ENCODE measurements at regions not wholly inside any gene's neighbourhood (a gene's known extent, or its start where the extent isn't known, plus 50 kb on each side); places are given as distances from the start of the nearest gene placed in this dataset.

- Mint-ChIP-seq H3K36me3 (ENCODE audit: unreplicated experiment) (no peaks in the 10 kb centered on the region), H3K27me3 (ENCODE audit: unreplicated experiment) (peaks cover 2% of the 10 kb centered on the region), H3K4me1 (ENCODE audit: low read depth, unreplicated experiment) (peaks cover 2% of the 10 kb centered on the region), H3K4me3 (ENCODE audit: unreplicated experiment) (no peak overlapping the region), H3K27ac (ENCODE audit: unreplicated experiment) (no peak overlapping the region), H3K9me3 (ENCODE audit: unreplicated experiment) (no peaks in the 10 kb centered on the region)
- no peak for TF ChIP-seq CTCF (IDR thresholded peaks at IDR 0.05; ENCODE audit: partially characterized antibody, unreplicated experiment)
- no peak for DNase-seq
Measured at GRCh38 chr16:51287121-51287755, 136.2 kb upstream of the SALL1 start.

- Mint-ChIP-seq H3K27ac (ENCODE audit: unreplicated experiment) (no peak overlapping the region), H3K27me3 (ENCODE audit: unreplicated experiment) (peaks cover 2% of the 10 kb centered on the region), H3K36me3 (ENCODE audit: unreplicated experiment) (no peaks in the 10 kb centered on the region), H3K4me3 (ENCODE audit: unreplicated experiment) (no peak overlapping the region), H3K9me3 (ENCODE audit: unreplicated experiment) (no peaks in the 10 kb centered on the region), H3K4me1 (ENCODE audit: low read depth, unreplicated experiment) (peaks cover 2% of the 10 kb centered on the region)
- DNase-seq, result no peak
- no peak for TF ChIP-seq CTCF (IDR thresholded peaks at IDR 0.05; ENCODE audit: partially characterized antibody, unreplicated experiment)
Measured at GRCh38 chr16:51286272-51286671, 135.2 kb upstream of the SALL1 start.

GRCh38 chr16:51276336-51276735 is 125.3 kb upstream of the SALL1 start:
- Mint-ChIP-seq H3K9me3 (ENCODE audit: unreplicated experiment) (no peaks in the 10 kb centered on the region), H3K27ac (ENCODE audit: unreplicated experiment) (no peak overlapping the region), H3K36me3 (ENCODE audit: unreplicated experiment) (peaks cover 4% of the 10 kb centered on the region), H3K4me1 (ENCODE audit: low read depth, unreplicated experiment) (no peaks in the 10 kb centered on the region), H3K27me3 (ENCODE audit: unreplicated experiment) (peaks cover 7% of the 10 kb centered on the region), H3K4me3 (ENCODE audit: unreplicated experiment) (no peak overlapping the region)
- no peak for DNase-seq
- TF ChIP-seq CTCF (IDR thresholded peaks at IDR 0.05; ENCODE audit: partially characterized antibody, unreplicated experiment), result no peak

DNA sequence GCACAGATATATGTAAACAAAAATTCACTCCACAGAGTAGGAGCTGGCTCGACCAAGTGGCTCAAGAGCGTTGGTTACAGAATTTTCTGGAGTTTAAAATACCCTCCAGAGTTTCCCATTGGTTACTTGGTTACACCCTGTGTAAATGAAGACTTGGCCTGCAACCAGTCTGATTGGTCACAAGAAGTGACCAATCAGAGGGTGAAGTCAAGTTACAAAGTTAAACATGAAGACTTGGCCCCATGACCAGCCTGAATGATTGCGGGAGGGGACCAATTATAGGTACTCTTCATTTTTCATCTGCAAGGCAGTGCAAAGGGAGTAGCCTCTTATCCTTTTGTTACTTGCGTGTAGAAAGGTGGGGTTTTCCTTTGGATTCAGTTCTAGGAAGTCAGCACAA is 121.3 kb upstream of the SALL1 start:
- H3K27ac Mint-ChIP-seq (ENCODE audit: unreplicated experiment), result no peak overlapping the region
- no peaks in the 10 kb centered on the region for H3K4me1 Mint-ChIP-seq (ENCODE audit: low read depth, unreplicated experiment)
- peaks cover 5% of the 10 kb centered on the region for H3K27me3 Mint-ChIP-seq (ENCODE audit: unreplicated experiment)
- H3K4me3 Mint-ChIP-seq (ENCODE audit: unreplicated experiment), result no peak overlapping the region
- no peak for DNase-seq
- H3K36me3 Mint-ChIP-seq (ENCODE audit: unreplicated experiment), result peaks cover 7% of the 10 kb centered on the region
- H3K9me3 Mint-ChIP-seq (ENCODE audit: unreplicated experiment), result no peaks in the 10 kb centered on the region
- TF ChIP-seq CTCF (IDR thresholded peaks at IDR 0.05; ENCODE audit: partially characterized antibody, unreplicated experiment), result no peak

DNA sequence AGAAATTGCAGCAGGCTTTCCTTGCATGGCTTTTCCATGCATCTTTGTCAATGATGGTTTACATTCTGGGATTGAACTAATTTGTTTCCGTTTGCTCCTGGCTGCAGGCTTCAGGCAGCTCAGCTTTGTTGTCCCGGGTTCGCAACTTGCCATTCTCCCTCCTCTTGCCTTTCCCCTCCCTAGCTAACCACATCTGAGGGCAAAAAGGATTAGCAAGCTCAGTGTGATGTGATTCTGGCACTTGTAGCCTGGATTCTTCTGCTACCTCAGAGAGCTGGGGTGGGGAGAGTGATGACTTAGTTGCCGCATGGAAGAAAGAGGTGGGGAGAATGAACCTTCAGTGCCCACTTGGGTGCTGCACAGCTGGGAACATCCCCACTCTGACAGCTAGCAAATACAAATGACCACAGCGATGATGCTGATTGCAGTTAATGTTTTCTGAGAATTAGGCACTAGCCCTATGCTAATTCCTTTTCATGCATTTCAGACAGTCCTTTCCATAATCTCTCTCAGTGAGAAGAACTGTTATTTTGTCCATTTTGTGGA is 120.2 kb upstream of the SALL1 start:
- TF ChIP-seq CTCF (IDR thresholded peaks at IDR 0.05; ENCODE audit: partially characterized antibody, unreplicated experiment), result no peak
- Mint-ChIP-seq H3K27me3 (ENCODE audit: unreplicated experiment) (peaks cover 3% of the 10 kb centered on the region), H3K9me3 (ENCODE audit: unreplicated experiment) (no peaks in the 10 kb centered on the region), H3K4me1 (ENCODE audit: low read depth, unreplicated experiment) (no peaks in the 10 kb centered on the region), H3K36me3 (ENCODE audit: unreplicated experiment) (peaks cover 7% of the 10 kb centered on the region), H3K4me3 (ENCODE audit: unreplicated experiment) (no peak overlapping the region), H3K27ac (ENCODE audit: unreplicated experiment) (no peak overlapping the region)
- no peak for DNase-seq

All from glutamatergic neuron (in vitro differentiated cells).